ACC112 (cell line): ENCODE measurements at regions not wholly inside any gene's neighbourhood (a gene's known extent, or its start where the extent isn't known, plus 50 kb on each side); places are given as distances from the start of the nearest gene placed in this dataset.

ENCODE experiments used
- H2AFZ ChIP-seq: fragments of 200-600 bp; sonication (generic); one replicate; pipeline ENCODE4 v1.6.0; 2017; ENCODE audit warnings: antibody characterized with exemption, low read length; ENCODE audit not compliant: unreplicated experiment
- H3K27ac ChIP-seq: fragments of 200-600 bp; sonication (generic); 2 replicates; pipeline ENCODE4 v1.5.1; 2014; ENCODE audit warnings: low read depth, mild to moderate bottlenecking, antibody characterized with exemption, low read length, moderate library complexity
- H3K27me3 ChIP-seq: fragments of 200-600 bp; sonication (generic); 2 replicates; pipeline ENCODE4 v1.6.1; 2014; ENCODE audit warnings: mild to moderate bottlenecking, antibody characterized with exemption, low read length, moderate library complexity, mixed read lengths; ENCODE audit not compliant: insufficient read depth
- H3K36me3 ChIP-seq: fragments of 200-600 bp; sonication (generic); 2 replicates; pipeline ENCODE4 v1.6.1; 2016; ENCODE audit warnings: mild to moderate bottlenecking, antibody characterized with exemption, low read length, moderate library complexity, mixed read lengths; ENCODE audit not compliant: insufficient read depth
- H3K4me1 ChIP-seq: fragments of 200-600 bp; sonication (generic); one replicate; pipeline ENCODE4 v1.6.1; 2016; ENCODE audit warnings: low read length, mixed read lengths; ENCODE audit not compliant: insufficient read depth, unreplicated experiment, control insufficient read depth
- H3K4me3 ChIP-seq: fragments of 200-600 bp; sonication (generic); 2 replicates; pipeline ENCODE4 v1.5.1; 2014; ENCODE audit warnings: mild to moderate bottlenecking, low read depth, low read length
- H3K79me2 ChIP-seq: fragments of 200-600 bp; sonication (generic); one replicate; pipeline ENCODE4 v1.6.0; 2016; ENCODE audit warnings: low read length; ENCODE audit not compliant: control insufficient read depth, unreplicated experiment, insufficient read depth

DNA sequence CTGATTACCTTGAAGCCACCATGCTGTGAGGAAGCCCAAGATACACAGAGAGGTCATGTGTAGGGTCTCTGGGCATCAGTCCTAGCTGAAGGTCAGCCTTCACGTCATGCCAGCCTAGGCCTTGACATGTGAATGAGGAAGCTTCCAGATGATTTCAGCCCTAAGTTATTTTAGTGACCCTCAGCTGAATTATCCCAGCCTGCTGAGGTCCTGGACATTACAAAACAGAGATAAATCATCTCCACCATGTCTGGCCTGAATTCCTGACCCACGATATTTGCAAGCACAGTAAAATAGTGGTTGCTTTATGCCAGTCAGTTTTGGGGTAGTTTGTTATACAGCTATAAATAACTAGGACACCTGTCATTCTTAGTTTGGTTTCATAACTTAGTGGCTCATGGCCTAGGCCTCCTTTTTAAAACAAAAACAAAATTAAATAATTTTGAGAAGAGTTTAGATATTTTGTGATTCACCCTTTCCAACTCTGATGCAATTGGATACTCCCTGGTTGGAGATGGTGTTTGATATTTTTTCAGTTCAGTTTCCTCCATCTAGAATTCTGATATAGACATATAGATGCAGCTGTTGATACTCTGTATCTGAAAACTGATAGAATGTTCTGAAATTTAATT, 571.3 kb upstream of the CLINT1 start:
- Histone ChIP-seq H3K79me2 (no peaks in the 10 kb centered on the region), H2AFZ (no peak overlapping the region), H3K4me3 (no peak overlapping the region), H3K27me3 (no peaks in the 10 kb centered on the region), H3K27ac (no peak overlapping the region), H3K36me3 (no peaks in the 10 kb centered on the region), H3K4me1 (no peaks in the 10 kb centered on the region)

DNA sequence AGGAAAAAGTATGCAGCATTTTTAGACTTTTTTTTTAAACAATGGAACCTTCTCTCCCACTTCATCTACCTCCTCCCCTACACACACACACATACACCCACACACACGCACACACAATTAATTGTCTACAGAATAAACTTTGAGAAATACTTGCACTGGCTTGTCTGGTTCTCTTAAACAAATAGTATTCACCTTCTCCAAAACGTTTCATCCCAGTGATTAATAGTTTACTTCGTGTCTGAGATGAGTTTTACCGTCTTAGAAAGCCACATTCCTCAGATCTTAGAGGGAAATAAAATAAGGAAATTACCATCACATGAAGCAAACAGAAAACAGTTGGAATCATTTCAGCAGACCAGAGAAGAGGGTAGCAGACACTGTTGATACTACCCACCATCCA, 570.6 kb upstream of the CLINT1 start:
- H3K4me3 ChIP-seq: no peak overlapping the region
- H3K4me1 ChIP-seq: no peaks in the 10 kb centered on the region
- no peaks in the 10 kb centered on the region for H3K36me3 ChIP-seq
- no peaks in the 10 kb centered on the region for H3K79me2 ChIP-seq
- no peaks in the 10 kb centered on the region for H3K27me3 ChIP-seq
- H2AFZ ChIP-seq: no peak overlapping the region
- no peak overlapping the region for H3K27ac ChIP-seq

DNA sequence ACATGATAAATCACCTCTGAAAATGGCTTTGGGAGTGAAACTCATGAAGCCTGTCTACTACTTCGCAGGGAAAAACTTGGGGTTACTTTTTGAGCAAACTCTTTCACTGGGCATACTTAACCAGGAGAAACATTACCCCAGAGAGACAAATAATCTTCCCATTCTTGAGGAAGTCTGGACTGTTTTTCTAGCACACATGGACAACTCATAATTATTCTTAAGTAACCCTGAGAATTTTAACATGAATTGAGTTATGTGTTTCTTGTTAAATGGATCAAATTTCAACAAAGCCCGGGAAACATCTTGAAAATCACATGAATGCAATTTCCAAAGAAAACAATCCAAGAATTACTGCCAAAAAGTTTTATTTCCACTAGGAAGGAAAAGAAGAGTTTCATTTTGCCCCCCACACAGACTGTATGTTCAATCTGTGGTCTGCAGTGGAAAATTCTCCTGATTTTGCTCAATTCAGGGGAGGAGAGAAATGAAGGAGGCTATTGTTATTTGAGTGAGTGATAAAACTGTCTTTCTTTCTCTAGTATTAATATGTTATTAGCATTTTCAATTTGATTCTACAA, 564.8 kb upstream of the CLINT1 start:
- Histone ChIP-seq H2AFZ (no peak overlapping the region), H3K4me1 (no peaks in the 10 kb centered on the region), H3K79me2 (no peaks in the 10 kb centered on the region), H3K36me3 (no peaks in the 10 kb centered on the region), H3K27me3 (no peaks in the 10 kb centered on the region), H3K27ac (no peak overlapping the region), H3K4me3 (no peak overlapping the region)

DNA sequence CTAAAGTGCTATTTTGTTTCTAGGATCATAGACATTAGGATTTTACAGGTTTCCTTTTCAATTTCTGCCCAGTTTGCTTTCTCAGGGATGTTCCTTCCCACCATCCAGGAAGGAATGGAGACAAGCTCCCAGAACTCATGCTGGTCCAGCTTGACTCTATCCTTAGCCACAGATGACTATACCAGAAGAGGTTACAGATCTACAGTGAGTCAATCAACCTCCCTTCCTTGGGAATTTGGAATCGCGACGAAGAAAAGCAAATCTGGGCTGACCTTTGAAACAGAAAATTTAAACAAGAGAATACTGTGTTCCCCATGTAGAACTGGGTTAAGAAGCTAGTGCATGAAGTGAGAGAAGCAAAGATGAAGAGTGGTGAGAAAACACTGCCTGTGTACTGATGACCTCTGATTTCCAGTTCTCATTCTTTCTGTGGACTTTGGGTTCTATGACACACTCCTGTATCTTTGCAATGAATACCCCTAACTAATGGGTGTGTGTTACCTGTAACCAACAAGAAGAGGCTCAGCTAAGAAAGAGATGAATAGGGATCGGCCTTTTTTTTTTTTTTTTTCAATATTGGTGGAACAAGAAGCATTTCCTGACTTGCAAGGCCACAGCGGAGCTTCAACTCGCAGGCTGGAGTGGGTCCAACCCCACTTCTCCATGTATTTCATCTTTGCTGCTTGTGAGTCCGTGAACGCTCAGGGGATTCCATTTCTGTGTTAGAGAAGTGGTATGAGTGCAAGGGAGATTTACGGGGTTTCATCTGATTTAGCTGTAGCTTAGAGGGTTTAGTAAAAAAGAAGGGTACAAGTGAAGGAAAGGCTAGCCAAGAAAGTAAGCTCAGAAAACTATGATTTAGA, 563.9 kb upstream of the CLINT1 start:
- no peak overlapping the region for H3K27ac ChIP-seq
- no peaks in the 10 kb centered on the region for H3K4me1 ChIP-seq
- no peak overlapping the region for H3K4me3 ChIP-seq
- H3K27me3 ChIP-seq: no peaks in the 10 kb centered on the region
- no peak overlapping the region for H2AFZ ChIP-seq
- H3K36me3 ChIP-seq: no peaks in the 10 kb centered on the region
- no peaks in the 10 kb centered on the region for H3K79me2 ChIP-seq

DNA sequence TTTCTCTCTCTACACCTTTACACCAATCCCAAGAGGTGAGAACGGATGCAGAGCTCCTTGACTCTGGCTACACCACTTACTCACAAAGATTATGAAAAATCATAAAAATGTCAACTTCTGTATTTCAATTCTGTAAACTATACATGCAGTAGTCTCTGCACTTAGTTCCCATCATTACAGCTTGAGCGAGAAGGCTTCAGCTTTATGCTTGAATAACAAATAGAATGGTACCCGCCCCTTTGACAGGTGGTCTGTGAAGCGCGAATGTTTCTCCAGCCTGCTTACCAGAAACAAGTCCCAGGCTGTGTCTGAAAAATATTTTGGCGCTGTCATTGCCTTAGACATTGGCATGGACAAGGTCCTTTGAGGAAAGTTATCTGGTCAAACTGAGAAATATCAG, 562.4 kb upstream of the CLINT1 start:
- Histone ChIP-seq H3K27ac (no peak overlapping the region), H3K27me3 (no peaks in the 10 kb centered on the region), H3K36me3 (no peaks in the 10 kb centered on the region), H3K4me1 (no peaks in the 10 kb centered on the region), H2AFZ (no peak overlapping the region), H3K79me2 (no peaks in the 10 kb centered on the region), H3K4me3 (no peak overlapping the region)

DNA sequence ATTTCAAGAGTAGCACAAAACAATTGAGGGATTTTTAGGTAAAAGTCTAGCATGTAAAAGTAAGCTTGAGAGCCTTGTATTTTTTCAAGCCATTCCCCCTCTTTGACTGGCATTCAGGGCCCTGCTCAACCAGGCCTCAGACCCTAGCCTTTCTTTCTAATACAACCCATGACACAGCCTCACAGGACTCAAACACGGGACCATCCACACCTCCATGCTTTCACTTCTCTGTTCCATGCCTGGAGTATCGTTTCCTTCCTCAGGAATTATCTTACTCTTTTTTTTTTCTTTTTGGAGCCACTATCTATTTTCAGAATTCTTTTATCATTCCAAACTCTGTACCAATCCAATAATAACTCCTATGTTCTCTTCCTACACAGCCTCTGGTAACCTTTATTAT, 560.2 kb upstream of the CLINT1 start:
- Histone ChIP-seq H3K36me3 (no peaks in the 10 kb centered on the region), H2AFZ (no peak overlapping the region), H3K4me3 (no peak overlapping the region), H3K79me2 (no peaks in the 10 kb centered on the region), H3K27ac (no peak overlapping the region), H3K4me1 (peaks cover 17% of the 10 kb centered on the region), H3K27me3 (no peaks in the 10 kb centered on the region)

DNA sequence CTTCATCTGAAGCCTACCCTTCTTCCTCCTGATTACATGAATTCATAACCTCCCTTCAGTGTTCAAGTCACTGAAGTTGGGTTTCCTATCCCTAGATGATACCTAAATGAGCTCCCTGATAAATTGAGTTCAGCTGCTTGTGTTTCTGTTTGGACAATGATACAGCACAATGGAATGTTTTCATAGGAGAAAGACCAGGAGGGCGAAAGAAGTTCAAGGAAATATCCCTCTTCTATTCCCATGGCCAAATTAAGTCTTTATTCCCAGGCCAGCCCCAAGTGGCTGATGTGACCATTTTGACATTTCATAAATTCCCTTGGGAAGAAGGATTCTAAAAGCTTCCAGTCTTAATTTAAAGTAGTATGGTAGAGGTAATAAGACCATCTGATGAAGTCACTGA, 555.8 kb upstream of the CLINT1 start:
- Histone ChIP-seq H3K4me3 (no peak overlapping the region), H3K4me1 (peaks cover 19% of the 10 kb centered on the region), H3K27ac (peak overlapping the region; percentile 14), H3K27me3 (no peaks in the 10 kb centered on the region), H2AFZ (no peak overlapping the region), H3K79me2 (no peaks in the 10 kb centered on the region), H3K36me3 (no peaks in the 10 kb centered on the region)

DNA sequence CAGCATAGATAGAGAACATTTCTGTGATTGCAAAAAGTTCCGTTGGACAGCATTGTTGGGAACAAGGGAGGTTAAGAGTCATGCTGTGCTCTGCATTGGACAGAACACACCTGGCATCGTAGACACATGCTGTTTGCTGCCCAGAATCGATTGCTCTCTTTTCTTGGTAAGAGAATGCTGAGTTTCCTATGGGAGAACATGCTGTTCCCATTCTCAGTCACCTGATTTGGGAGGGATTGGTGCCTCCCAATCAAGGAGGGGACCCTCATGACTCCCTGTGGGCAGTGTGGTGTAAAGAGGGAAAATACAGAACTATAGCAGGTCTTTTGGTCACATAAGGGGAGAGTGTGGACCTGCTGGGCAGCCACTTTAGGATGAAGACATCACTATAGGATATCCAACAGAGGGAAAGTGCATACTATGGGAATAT, 555.4 kb upstream of the CLINT1 start:
- H3K36me3 ChIP-seq: no peaks in the 10 kb centered on the region
- peaks cover 19% of the 10 kb centered on the region for H3K4me1 ChIP-seq
- H3K27ac ChIP-seq: no peak overlapping the region
- H3K27me3 ChIP-seq: no peaks in the 10 kb centered on the region
- H3K79me2 ChIP-seq: no peaks in the 10 kb centered on the region
- H3K4me3 ChIP-seq: no peak overlapping the region
- no peak overlapping the region for H2AFZ ChIP-seq

DNA sequence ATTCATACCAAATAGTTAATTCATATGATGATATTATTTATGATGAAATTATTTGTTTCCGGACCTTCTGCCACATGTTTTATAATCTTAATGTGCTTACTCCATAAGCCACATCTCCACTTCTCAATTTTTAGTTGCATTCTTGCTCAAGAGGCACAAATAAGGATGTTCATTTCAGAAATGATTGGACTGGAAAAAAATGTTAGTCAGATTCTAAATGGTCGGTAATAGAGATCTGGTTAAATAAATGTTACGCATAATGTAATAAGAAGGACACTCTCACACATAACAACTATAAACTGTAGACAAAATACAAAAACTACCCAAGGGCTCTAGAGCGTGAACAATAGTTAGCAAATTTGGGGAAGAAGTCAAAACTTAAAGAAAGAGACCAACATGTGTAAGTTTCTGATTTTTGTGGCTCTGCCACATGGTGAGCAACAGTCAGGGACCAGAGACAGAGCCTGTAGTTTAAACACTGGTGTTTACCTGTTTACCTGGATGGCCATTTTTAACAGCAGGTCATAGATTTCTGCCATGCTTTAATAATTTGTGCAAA, 554.3 kb upstream of the CLINT1 start:
- Histone ChIP-seq H3K27me3 (no peaks in the 10 kb centered on the region), H2AFZ (no peak overlapping the region), H3K4me3 (no peak overlapping the region), H3K27ac (no peak overlapping the region), H3K79me2 (no peaks in the 10 kb centered on the region), H3K36me3 (no peaks in the 10 kb centered on the region), H3K4me1 (peaks cover 19% of the 10 kb centered on the region)

DNA sequence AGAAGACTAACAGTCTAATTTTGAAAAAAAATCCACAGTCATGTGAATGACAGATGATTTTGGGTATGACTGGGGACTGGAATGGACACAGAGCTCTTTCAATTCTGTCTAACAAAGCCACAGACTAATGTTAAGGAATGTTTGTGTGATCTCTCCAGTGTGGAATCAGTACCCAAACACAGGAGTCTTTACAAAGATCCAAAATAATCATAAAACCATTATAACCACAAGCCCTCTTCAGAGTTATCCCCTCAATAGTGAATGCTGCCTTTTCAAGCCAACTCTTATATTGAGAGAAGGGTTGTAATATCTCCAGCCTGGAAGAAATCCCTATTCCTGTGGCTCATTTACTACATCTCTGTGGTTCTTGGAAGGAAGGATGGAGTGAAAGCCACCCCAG, 552.0 kb upstream of the CLINT1 start:
- no peaks in the 10 kb centered on the region for H3K79me2 ChIP-seq
- H3K4me3 ChIP-seq: no peak overlapping the region
- H3K36me3 ChIP-seq: no peaks in the 10 kb centered on the region
- H3K27ac ChIP-seq: no peak overlapping the region
- H2AFZ ChIP-seq: no peak overlapping the region
- H3K4me1 ChIP-seq: peaks cover 30% of the 10 kb centered on the region
- H3K27me3 ChIP-seq: no peaks in the 10 kb centered on the region
